AG20443 (cell line): ENCODE measurements at regions not wholly inside any gene's neighbourhood (a gene's known extent, or its start where the extent isn't known, plus 50 kb on each side); places are given as distances from the start of the nearest gene placed in this dataset.

ENCODE experiments used
- DNase-seq: peaks from one replicate; pipeline ENCODE4 v3.0.0; 2012; ENCODE audit warnings: low spot score, mixed read lengths

- no peak for DNase-seq
Measured at GRCh38 chr2:51505533-51505932, 473.6 kb upstream of the NRXN1 start.

DNA sequence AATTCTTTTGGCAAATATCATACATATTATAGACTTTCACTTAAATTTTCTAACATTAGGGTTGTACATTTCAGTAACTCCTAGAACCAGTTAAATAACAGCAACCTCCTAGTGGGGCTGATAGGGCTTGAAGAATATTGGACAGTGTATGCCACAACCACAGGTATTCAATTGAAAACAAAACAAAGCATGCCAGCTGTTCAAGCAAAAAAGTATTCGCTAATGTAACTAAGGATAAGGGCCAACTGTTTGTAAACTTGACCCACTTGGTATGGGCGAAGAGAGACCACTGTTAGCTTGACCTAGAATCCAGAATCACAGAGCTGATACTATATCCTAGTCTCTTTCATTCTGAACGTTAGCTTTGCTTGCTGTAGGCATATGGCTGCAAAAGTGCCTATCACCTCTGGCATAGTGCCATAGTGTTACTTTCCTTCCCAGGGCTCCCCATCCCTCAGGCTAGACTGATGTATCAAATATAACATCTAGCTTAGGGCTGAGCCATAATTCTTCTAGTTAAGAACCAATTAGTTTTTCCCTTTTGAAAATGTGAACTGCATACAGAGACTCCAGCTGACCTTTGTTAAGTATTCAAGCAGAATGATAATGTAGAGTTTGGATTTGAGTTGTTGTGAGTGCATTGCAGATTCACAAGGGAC, 458.8 kb upstream of the NRXN1 start:
- DNase-seq, result no peak

DNA sequence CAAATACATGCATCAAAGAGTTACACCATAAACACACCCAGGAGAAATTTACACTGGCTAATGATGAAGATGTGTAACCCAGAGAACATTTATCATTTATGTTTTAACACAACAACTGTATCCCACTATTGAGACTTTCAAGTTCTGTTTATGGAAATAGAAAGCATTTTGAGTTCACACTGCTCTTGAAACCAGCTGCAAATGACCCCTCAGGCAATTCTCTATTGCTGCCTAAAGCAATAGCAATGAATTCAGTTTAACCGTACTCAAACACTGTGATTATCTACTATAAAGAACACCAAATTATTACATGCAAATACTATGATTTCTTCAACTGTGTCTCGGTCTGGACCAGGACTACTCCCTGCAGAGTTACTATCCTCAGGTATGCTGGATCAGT, 452.7 kb upstream of the NRXN1 start:
- no peak for DNase-seq

- no peak for DNase-seq
Measured at GRCh38 chr2:51483720-51484119, 451.8 kb upstream of the NRXN1 start.

DNA sequence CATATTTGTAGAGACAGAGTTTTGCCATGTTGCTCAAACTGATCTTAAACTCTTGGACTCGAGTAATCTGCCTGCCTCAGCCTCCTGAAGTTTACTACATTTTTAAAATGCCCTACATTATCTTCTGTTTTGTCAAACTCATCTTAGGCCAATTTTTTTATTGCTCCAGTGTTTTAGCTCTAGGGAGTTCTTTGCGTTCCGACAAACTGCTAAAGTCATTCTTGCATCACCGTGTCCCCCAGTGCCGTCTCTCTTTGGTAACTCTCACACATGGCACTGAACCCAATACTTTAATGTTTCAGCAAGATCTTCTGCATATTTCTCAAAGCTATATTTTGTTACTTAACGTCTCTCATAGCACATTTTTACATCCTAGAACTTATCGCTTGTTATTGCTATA, 440.9 kb upstream of the NRXN1 start:
- DNase-seq, result no peak

- no peak for DNase-seq
Measured at GRCh38 chr2:51472300-51472699, 440.4 kb upstream of the NRXN1 start.

DNA sequence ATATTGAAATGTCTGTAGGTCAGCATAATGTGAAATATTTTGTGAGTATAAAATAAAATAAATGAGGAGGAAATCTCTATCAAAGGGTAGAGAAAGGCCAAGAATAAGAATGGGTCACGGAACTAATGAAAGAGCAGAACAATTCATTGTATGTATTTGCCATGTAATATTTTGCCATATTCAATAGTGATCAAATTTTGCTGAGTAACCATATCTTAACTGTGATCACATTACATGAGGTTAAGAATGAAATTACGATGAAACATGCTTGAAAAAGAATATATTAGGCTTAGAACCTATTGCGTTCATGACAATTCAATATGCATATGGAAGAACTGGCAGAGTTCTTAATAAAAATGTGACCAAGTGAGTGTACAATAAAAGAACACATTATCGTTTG, 437.2 kb upstream of the NRXN1 start:
- no peak for DNase-seq

- no peak for DNase-seq
Measured at GRCh38 chr2:51465326-51465725, 433.4 kb upstream of the NRXN1 start.

- no peak for DNase-seq
Measured at GRCh38 chr2:51454177-51454576, 422.2 kb upstream of the NRXN1 start.

- no peak for DNase-seq
Measured at GRCh38 chr2:51448911-51449310, 417.0 kb upstream of the NRXN1 start.

DNA sequence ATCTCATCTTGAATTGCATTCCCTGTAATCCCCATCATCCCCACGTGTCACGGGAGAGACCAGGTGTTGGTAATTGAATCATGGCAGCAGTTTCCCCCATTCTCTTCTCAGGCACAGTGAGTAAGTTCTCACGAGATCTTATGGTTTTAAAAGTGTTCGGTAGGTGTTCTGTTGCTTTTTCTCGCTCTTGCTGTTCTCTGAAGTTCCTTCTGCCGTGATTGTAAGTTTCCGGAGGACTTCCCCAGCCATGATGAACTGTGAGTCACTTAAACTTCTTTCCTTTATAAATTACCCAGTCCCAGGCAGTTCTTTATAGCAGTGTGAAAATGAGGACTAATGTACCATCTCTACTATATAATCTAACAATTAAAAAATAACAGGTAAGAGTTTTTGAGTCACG, 409.9 kb upstream of the NRXN1 start:
- DNase-seq, result no peak

DNA sequence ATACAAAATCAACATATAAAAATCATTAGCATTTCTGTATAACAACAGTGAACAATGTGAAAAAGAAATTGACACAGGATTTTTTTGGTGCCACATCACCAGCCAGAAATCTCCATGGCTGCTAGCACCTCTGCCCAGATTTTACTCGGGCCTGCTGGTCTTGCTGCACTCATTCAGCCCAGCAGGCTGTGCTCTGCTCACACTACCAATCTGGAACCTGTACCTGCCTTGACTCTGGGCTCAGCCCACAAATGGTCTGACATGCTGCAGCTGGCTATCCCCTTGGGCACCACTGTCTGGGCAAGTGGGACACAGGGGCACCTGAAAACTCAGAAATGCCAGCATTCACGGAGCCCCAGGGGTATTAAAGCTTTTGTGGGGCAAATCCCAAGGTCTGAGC, 392.5 kb upstream of the NRXN1 start:
- DNase-seq, result no peak

DNA sequence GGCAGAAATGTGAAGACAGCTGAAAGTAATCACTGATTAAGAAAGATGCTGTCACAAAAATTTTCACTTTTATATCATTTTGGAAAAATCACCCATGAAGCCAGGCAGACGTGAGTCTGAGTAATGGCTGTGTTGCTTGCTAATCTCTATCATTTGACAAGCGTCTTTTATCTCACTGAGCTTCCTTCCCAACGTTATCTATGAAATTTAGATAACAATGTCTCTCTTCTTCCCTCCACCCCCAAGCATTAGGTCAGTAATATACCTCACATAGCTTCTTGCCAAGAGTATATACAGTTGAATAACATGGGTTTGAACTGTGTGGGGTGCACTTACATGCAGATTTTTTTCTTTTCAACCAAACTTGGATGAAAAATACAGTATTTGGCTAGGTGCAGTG, 388.6 kb upstream of the NRXN1 start:
- DNase-seq, result no peak

GRCh38 chr2:51413726-51414125, 381.8 kb upstream of the NRXN1 start:
- DNase-seq, result no peak

DNA sequence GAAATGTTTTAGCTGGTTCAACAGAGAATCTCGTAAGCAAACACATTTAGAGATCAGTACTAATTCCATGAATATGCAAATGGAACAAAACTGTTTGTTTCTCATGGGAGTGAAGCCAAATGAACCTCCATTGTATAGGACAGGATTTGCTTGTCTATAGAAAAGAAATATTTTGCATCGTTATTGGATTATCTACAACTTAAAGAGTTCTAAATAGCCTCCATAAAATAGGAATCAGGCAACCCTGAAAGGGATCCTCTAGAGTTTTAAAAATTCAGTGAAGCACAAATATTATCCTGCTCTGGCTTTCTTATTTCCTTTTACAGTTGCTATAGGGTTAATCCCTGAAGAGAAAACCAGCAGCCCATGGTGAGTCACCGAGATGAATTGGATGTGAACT, 378.4 kb upstream of the NRXN1 start:
- DNase-seq, result no peak

DNA sequence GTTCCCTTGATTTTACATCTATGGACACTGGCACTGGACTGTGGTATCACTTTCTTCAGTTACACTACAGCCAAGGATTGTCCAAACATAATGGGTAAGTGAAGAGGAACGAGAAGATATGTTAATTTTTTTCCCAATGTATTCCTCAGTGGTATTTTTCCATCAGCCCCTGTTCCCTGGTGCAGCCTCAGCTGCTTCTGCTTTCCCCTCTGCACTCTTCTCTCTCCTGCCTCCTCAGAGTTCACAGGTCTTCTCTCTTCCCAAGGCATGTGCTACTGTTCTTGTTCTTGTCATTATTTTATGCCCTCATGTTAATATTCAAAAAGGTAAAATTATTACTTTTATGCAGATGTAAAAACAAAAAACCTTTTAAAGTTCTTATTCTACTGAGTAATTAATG, 378.0 kb upstream of the NRXN1 start:
- DNase-seq, result no peak

- no peak for DNase-seq
Measured at GRCh38 chr2:51404226-51404625, 372.3 kb upstream of the NRXN1 start.

- no peak for DNase-seq
Measured at GRCh38 chr2:51401546-51401945, 369.6 kb upstream of the NRXN1 start.

GRCh38 chr2:51387235-51387634, 355.3 kb upstream of the NRXN1 start:
- DNase-seq, result no peak

DNA sequence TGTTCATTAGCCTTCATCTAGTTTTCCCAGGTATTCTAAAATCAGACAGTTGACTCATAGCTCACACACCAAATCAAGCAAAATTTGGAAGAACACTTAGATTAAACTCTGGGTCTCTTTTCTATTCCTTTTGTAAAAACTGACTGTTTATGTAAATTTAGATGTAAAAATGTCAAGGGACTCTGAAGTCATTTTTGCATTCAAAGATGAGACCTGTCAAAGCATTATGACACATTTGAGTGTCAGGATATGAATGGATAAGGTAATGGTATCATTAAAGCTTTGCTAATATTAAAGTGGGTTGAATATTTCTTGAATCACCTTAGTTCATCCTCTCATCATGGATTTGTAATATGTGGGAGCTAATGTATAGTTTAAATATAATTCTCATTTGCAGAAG, 348.1 kb upstream of the NRXN1 start:
- no peak for DNase-seq

DNA sequence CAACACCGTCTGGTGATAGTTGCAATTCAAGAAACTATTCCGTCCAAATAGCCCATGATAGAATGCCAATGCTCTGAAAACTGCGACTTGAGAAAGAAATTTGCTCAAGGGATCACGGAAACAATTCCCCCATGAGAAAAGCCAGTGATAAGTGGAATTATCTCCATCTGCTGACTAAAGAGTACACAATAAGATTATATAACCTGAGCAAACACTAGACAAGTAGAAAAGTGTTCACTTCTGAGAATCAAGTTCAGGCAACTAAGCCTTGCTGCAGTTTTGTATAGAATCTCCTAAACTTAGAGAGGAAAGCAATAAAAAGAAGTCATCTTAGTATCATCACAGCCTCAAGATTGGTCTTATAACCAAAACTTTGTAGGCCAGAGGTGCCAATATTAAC, 336.3 kb upstream of the NRXN1 start:
- no peak for DNase-seq

DNA sequence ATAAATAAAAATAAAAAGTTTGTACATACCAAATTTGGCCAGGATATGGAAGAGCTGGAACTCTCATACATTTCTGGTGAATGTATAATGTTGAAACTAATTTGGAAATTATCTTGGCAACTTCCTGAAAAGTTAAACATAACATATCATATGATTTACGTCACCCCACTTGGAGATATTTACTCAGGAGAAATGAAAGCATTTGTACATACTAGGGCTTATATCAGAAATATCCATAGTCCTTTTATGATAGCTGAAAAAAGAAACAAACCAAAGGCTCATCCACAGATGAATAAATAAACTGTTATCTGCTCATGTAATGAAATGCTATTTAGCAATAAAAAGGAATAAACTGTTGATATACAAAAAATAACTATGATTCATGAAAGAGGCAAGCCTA, 318.2 kb upstream of the NRXN1 start:
- DNase-seq, result no peak

DNA sequence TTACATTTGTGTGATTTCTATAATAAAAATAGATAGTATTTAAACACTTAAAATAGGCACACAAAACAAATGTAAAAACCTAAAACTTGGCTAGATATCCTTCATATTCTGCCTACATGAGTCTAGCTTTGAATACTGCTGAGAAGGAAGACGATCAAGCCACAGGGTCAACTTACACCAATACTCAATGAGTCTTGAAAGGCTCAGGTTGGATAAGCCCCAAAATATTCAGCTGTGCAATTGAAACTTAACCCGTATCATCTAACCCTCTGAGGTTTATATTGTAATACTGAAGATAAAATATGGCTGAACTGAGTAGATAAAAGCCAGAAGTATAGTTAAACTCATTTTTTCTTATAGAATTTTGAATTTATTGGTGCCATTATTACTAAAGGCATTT, 313.0 kb upstream of the NRXN1 start:
- no peak for DNase-seq

GRCh38 chr2:51335087-51336058, 303.4 kb upstream of the NRXN1 start:
- DNase-seq, result no peak
